ENCODE measurements at regions not wholly inside any gene's neighbourhood (a gene's known extent, or its start where the extent isn't known, plus 50 kb on each side); places are given as distances from the start of the nearest gene placed in this dataset.
"Not testable (repeated sequence)": the region's sequence is repeated elsewhere in the genome, so short reads cannot be mapped to it uniquely, and the experiment has no call there.

GRCh38 chr7:153934048-153934447 is 118.2 kb upstream of the DPP6 start:
- in situ Hi-C loops (cut with MboI; ENCODE audit: low pct_unique_long_range_greater_than_20kb, low sequenced_read_pairs) = no loop called here
- DNase-seq = no peak

GRCh38 chr7:153934629-153935028 is 117.6 kb upstream of the DPP6 start:
- no peak for DNase-seq
- in situ Hi-C loops (cut with MboI; ENCODE audit: low pct_unique_long_range_greater_than_20kb, low sequenced_read_pairs) = no loop called here

GRCh38 chr7:153935095-153935494 is 117.1 kb upstream of the DPP6 start:
- no peak for DNase-seq
- in situ Hi-C loops (cut with MboI; ENCODE audit: low pct_unique_long_range_greater_than_20kb, low sequenced_read_pairs) = no loop called here

- in situ Hi-C loops (cut with MboI; ENCODE audit: low pct_unique_long_range_greater_than_20kb, low sequenced_read_pairs) = no loop called here
- no peak for DNase-seq
Measured at GRCh38 chr7:153938451-153938850, 113.7 kb upstream of the DPP6 start.

- no peak for DNase-seq
- in situ Hi-C loops (cut with MboI; ENCODE audit: low pct_unique_long_range_greater_than_20kb, low sequenced_read_pairs) = no loop called here
Measured at GRCh38 chr7:153939177-153939576, 113.0 kb upstream of the DPP6 start.

GRCh38 chr7:153939654-153940053 is 112.5 kb upstream of the DPP6 start:
- in situ Hi-C loops (cut with MboI; ENCODE audit: low pct_unique_long_range_greater_than_20kb, low sequenced_read_pairs) = no loop called here
- DNase-seq = no peak

- DNase-seq = no peak
- in situ Hi-C loops (cut with MboI; ENCODE audit: low pct_unique_long_range_greater_than_20kb, low sequenced_read_pairs) = no loop called here
Measured at GRCh38 chr7:153941061-153941460, 111.1 kb upstream of the DPP6 start.

GRCh38 chr7:153942036-153942435 is 110.2 kb upstream of the DPP6 start:
- peak; percentile 2 for DNase-seq
- in situ Hi-C loops (cut with MboI; ENCODE audit: low pct_unique_long_range_greater_than_20kb, low sequenced_read_pairs) = no loop called here

GRCh38 chr7:153943457-153943856 is 108.7 kb upstream of the DPP6 start:
- in situ Hi-C loops (cut with MboI; ENCODE audit: low pct_unique_long_range_greater_than_20kb, low sequenced_read_pairs) = no loop called here
- no peak for DNase-seq

GRCh38 chr7:153943861-153944260 is 108.3 kb upstream of the DPP6 start:
- no peak for DNase-seq
- in situ Hi-C loops (cut with MboI; ENCODE audit: low pct_unique_long_range_greater_than_20kb, low sequenced_read_pairs) = no loop called here

GRCh38 chr7:153948060-153948459 is 104.1 kb upstream of the DPP6 start:
- in situ Hi-C loops (cut with MboI; ENCODE audit: low pct_unique_long_range_greater_than_20kb, low sequenced_read_pairs) = no loop called here
- DNase-seq = no peak

GRCh38 chr7:153951316-153951715 is 100.9 kb upstream of the DPP6 start:
- DNase-seq = no peak
- in situ Hi-C loops (cut with MboI; ENCODE audit: low pct_unique_long_range_greater_than_20kb, low sequenced_read_pairs) = no loop called here

GRCh38 chr7:153954477-153954876 is 97.7 kb upstream of the DPP6 start:
- DNase-seq = no peak
- in situ Hi-C loops (cut with MboI; ENCODE audit: low pct_unique_long_range_greater_than_20kb, low sequenced_read_pairs) = no loop called here

- DNase-seq; in situ Hi-C loops (cut with MboI; ENCODE audit: low pct_unique_long_range_greater_than_20kb, low sequenced_read_pairs): not testable (repeated sequence)
Measured at GRCh38 chr7:153957677-153958076, 94.5 kb upstream of the DPP6 start.

GRCh38 chr7:153958381-153958780 is 93.8 kb upstream of the DPP6 start:
- in situ Hi-C loops (cut with MboI; ENCODE audit: low pct_unique_long_range_greater_than_20kb, low sequenced_read_pairs); DNase-seq: not testable (repeated sequence)

GRCh38 chr7:153958789-153959188 is 93.4 kb upstream of the DPP6 start:
- not testable (repeated sequence) for DNase-seq

GRCh38 chr7:153964481-153965112 is 87.6 kb upstream of the DPP6 start:
- DNase-seq; in situ Hi-C loops (cut with MboI; ENCODE audit: low pct_unique_long_range_greater_than_20kb, low sequenced_read_pairs): not testable (repeated sequence)

More at GRCh38 chr7:153958789-153959188, 93.4 kb upstream of the DPP6 start:
- in situ Hi-C loops (cut with MboI; ENCODE audit: low pct_unique_long_range_greater_than_20kb, low sequenced_read_pairs) = not testable (repeated sequence)

GRCh38 chr7:153969016-153969415 is 83.2 kb upstream of the DPP6 start:
- DNase-seq; in situ Hi-C loops (cut with MboI; ENCODE audit: low pct_unique_long_range_greater_than_20kb, low sequenced_read_pairs): not testable (repeated sequence)

- in situ Hi-C loops (cut with MboI; ENCODE audit: low pct_unique_long_range_greater_than_20kb, low sequenced_read_pairs); DNase-seq: not testable (repeated sequence)
Measured at GRCh38 chr7:153974603-153975002, 77.6 kb upstream of the DPP6 start.

- in situ Hi-C loops (cut with MboI; ENCODE audit: low pct_unique_long_range_greater_than_20kb, low sequenced_read_pairs); DNase-seq: not testable (repeated sequence)
Measured at GRCh38 chr7:153976745-153977144, 75.5 kb upstream of the DPP6 start.

- in situ Hi-C loops (cut with MboI; ENCODE audit: low pct_unique_long_range_greater_than_20kb, low sequenced_read_pairs); DNase-seq: not testable (repeated sequence)
Measured at GRCh38 chr7:153983186-153983585, 69.0 kb upstream of the DPP6 start.
